Cardiac fibroblast (primary cell): ENCODE measurements at regions not wholly inside any gene's neighbourhood (a gene's known extent, or its start where the extent isn't known, plus 50 kb on each side); places are given as distances from the start of the nearest gene placed in this dataset.

Experiments used
- DNase-seq, 2 donors: peaks; one replicate each; pipeline versions ENCODE4 v3.0.0 to v3.0.0-alpha.2; 2010; ENCODE audit warnings: low read depth in 2 of 2
- H3K4me3 ChIP-seq, 2 donors: replicated peaks in 1 of 2; 1 replicate in 1 of 2; 2 replicates in 1 of 2; pipeline ENCODE4 v1.5.1; 2011; ENCODE audit warnings: low read depth in 2 of 2, low read length in 2 of 2, mild to moderate bottlenecking in 2 of 2, moderate library complexity in 1 of 2
- CTCF ChIP-seq: IDR thresholded peaks from one replicate; pipeline ENCODE4 v1.5.1; 2011; ENCODE audit warnings: low read depth, mild to moderate bottlenecking, low read length, inconsistent platforms

- no peak overlapping the region for H3K4me3 ChIP-seq
- TF ChIP-seq CTCF, result no peak
Measured at GRCh38 chr12:20040184-20040583, 328.2 kb upstream of the PDE3A start.

GRCh38 chr12:20040831-20041230 lies 327.5 kb upstream of the PDE3A start:
- no peak for TF ChIP-seq CTCF
- no peak overlapping the region for H3K4me3 ChIP-seq
- peak in 1 of 2 donors; percentile 54 for DNase-seq

More at GRCh38 chr12:20040184-20040583, 328.2 kb upstream of the PDE3A start:
- no peak for DNase-seq

- no peak for TF ChIP-seq CTCF
- H3K4me3 ChIP-seq, result no peak overlapping the region
- no peak for DNase-seq
Measured at GRCh38 chr12:20044351-20044750, 324.0 kb upstream of the PDE3A start.

- no peak for TF ChIP-seq CTCF
- H3K4me3 ChIP-seq, result no peak overlapping the region
- peak; percentile 44 to 63 for DNase-seq
Measured at GRCh38 chr12:20044846-20045245, 323.5 kb upstream of the PDE3A start.

- TF ChIP-seq CTCF, result no peak
- DNase-seq, result peak in 1 of 2 donors; percentile 11
- no peak overlapping the region for H3K4me3 ChIP-seq
Measured at GRCh38 chr12:20047901-20048300, 320.4 kb upstream of the PDE3A start.

GRCh38 chr12:20050221-20050620 lies 318.1 kb upstream of the PDE3A start:
- no peak for TF ChIP-seq CTCF
- peak; percentile 35 to 69 for DNase-seq
- H3K4me3 ChIP-seq, result no peak overlapping the region

GRCh38 chr12:20053782-20054181 lies 314.6 kb upstream of the PDE3A start:
- TF ChIP-seq CTCF, result no peak
- no peak for DNase-seq
- no peak overlapping the region for H3K4me3 ChIP-seq
